ENCODE measurements at regions not wholly inside any gene's neighbourhood (a gene's known extent, or its start where the extent isn't known, plus 50 kb on each side); places are given as distances from the start of the nearest gene placed in this dataset.
"Not testable (repeated sequence)": the region's sequence is repeated elsewhere in the genome, so short reads cannot be mapped to it uniquely, and the experiment has no call there.

DNA sequence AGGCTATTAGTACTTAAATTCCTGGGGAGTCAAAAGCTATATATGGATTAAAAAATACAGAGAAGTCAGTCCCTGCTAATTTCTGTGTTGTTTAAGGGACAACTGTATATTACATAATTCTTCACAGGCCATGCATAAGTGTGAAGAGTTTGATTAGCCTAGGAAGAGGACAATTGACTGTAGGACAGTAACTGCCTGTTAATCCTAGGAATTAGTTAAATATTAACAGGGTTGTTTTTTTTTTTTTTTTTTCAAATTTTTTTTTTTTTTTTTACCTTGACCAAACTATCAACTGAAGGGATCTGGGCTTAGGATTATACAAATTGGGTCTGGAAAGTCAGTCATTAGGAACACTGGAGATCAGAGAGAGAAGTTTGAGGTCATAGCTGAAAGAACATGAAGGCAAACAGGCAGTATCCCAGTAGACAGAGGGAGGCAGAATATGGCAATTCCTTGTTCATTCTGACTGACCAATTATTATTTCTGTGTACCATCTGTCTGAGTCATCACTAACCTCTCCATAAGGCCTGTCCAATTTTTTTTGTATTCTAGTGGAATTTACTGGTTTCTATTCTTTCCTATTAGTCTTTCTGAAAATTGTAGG is 1139.2 kb downstream of the SORCS1 start:
- H3K36me3 ChIP-seq (ENCODE audit: insufficient read depth, insufficient read length, low read length) = no peaks in the 10 kb centered on the region
- DNase-seq (ENCODE audit: low read depth, low spot score) = no peak
- no peaks in the 10 kb centered on the region for H3K4me1 ChIP-seq (ENCODE audit: insufficient read depth, insufficient read length)
- TF ChIP-seq YY1 (IDR thresholded peaks at IDR 0.05; ENCODE audit: insufficient read depth, insufficient read length) (no peak), ZNF274 (IDR thresholded peaks at IDR 0.05; ENCODE audit: low read depth, low read length) (no peak), SUZ12 (IDR thresholded peaks at IDR 0.05; ENCODE audit: extremely low read depth, insufficient read depth, insufficient read length) (no peak)
- H3K9ac ChIP-seq (ENCODE audit: insufficient read length, low read depth) = no peak overlapping the region
- no peaks in the 10 kb centered on the region; the same call in 1 of the 2 replicates for H3K9me3 ChIP-seq (ENCODE audit: insufficient read depth, low read length)
- no peaks in the 10 kb centered on the region for H3K27me3 ChIP-seq (ENCODE audit: insufficient read depth, insufficient read length)
- no peak overlapping the region for H3K4me3 ChIP-seq (ENCODE audit: insufficient read length, low read depth)

DNA sequence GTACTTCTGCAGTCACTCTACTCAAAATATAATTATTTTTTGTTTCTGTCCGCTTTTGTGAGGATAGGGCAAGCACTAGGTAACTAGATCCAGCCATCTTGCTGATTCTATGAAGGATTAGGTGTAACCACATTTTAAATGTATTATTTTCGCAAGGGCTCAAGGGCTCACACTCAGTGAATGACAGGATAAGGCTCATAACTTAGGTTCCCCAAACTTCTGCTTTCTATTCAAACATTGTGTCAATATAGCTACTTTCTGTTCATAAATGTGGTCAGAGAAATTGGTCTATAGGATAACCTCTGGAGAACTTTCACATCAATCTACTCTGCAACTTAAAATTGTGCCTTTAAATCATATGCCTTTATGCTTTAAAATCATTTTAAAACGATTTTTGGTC is 1141.2 kb downstream of the SORCS1 start:
- TF ChIP-seq ZNF274 (IDR thresholded peaks at IDR 0.05; ENCODE audit: low read depth, low read length) (no peak), SUZ12 (IDR thresholded peaks at IDR 0.05; ENCODE audit: extremely low read depth, insufficient read depth, insufficient read length) (no peak), YY1 (IDR thresholded peaks at IDR 0.05; ENCODE audit: insufficient read depth, insufficient read length) (no peak)
- Histone ChIP-seq H3K4me1 (ENCODE audit: insufficient read depth, insufficient read length) (no peaks in the 10 kb centered on the region), H3K9ac (ENCODE audit: insufficient read length, low read depth) (no peak overlapping the region), H3K9me3 (ENCODE audit: insufficient read depth, low read length) (no peaks in the 10 kb centered on the region; the same call in 1 of the 2 replicates), H3K4me3 (ENCODE audit: insufficient read length, low read depth) (no peak overlapping the region), H3K27me3 (ENCODE audit: insufficient read depth, insufficient read length) (no peaks in the 10 kb centered on the region), H3K36me3 (ENCODE audit: insufficient read depth, insufficient read length, low read length) (no peaks in the 10 kb centered on the region)
- DNase-seq (ENCODE audit: low read depth, low spot score) = no peak

DNA sequence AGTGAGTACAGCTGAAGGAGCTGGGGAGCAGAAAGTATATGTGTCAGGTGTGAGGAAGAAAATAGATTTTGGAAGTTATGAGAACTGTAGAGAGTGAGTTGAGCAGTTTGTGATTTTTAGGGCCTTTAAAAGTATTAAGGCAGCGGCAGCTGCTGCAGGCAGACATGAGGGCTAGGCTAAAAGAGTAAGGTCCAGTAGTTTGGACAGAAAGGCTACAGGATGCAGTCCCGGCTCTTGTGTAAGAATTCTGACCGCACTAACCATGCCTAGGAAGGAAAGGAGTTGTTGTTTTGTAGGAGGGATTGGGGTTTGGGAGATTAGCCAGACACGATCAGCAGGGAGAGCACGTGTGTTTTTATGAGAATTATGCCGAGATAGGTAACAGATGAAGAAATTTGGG is 1144.9 kb downstream of the SORCS1 start:
- DNase-seq (ENCODE audit: low read depth, low spot score); H3K36me3 ChIP-seq (ENCODE audit: insufficient read depth, insufficient read length, low read length); H3K9ac ChIP-seq (ENCODE audit: insufficient read length, low read depth); H3K4me1 ChIP-seq (ENCODE audit: insufficient read depth, insufficient read length); H3K27me3 ChIP-seq (ENCODE audit: insufficient read depth, insufficient read length); H3K4me3 ChIP-seq (ENCODE audit: insufficient read length, low read depth): not testable (repeated sequence)
- H3K9me3 ChIP-seq (ENCODE audit: insufficient read depth, low read length) = peaks cover 15% of the 10 kb centered on the region; the same call in 1 of the 2 replicates

DNA sequence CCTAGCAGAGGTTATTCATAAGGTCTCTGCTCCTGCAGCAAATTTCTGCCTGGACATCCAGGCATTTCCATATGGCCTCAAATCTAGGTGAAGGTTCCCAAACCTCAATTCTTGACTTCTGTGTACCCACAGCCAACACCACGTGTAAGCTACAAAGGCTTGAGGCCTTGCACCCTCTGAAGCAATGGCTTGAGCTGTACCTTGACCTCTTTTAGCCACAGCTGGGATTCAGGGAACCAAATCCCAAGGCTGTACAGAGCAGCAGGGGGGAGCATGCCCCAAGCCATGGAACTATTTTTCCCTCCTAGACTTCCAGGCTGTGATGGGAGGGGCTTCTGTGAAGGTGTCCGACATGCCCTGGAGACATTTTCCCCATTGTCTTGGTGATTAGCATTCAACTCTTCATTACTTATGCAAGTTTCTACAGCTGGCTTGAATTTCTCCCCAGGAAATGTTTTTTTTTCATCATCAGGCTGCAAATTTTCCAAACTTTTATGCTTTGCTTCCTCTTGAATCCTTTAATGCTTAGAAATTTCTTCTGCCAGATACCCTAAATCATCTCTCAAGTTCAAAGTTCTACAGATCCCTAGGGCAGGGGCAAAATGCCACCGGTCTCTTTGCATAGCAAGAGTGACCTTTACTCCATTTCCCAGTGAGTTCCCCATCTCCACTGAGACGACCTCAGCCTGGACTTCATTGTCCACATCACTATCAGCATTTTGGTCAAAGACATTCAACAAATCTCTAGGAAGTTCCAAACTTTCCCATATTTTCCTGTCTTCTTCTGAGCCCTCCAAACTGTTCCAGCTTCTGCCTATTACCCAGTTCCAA is 1148.9 kb downstream of the SORCS1 start:
- H3K4me3 ChIP-seq (ENCODE audit: insufficient read length, low read depth) = not testable (repeated sequence)

DNA sequence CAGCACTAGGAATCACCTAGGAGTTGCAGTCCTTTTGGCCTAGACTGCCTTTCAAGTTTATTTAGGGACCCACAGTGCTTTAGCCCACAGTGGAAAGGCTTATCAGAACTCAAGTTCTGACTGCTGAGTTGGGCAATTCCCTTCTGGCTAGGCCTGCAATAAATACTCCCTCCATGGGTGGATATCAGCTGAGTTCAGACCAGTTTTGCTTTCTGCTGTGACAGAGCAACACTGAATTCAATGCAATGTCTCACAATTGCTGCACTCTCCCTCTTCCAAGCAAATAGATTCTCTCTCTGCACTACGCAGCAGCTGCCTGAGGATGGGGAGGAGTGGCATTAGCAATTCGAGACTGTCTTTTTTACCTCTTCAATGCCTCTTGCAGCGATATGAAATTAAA is 1153.3 kb downstream of the SORCS1 start:
- DNase-seq (ENCODE audit: low read depth, low spot score) = no peak
- H3K27me3 ChIP-seq (ENCODE audit: insufficient read depth, insufficient read length) = no peaks in the 10 kb centered on the region
- peaks cover 17% of the 10 kb centered on the region; the same call in 1 of the 2 replicates for H3K9me3 ChIP-seq (ENCODE audit: insufficient read depth, low read length)
- no peak overlapping the region for H3K4me3 ChIP-seq (ENCODE audit: insufficient read length, low read depth)
- no peak overlapping the region for H3K9ac ChIP-seq (ENCODE audit: insufficient read length, low read depth)
- H3K36me3 ChIP-seq (ENCODE audit: insufficient read depth, insufficient read length, low read length) = no peaks in the 10 kb centered on the region
- TF ChIP-seq ZNF274 (IDR thresholded peaks at IDR 0.05; ENCODE audit: low read depth, low read length) (no peak), YY1 (IDR thresholded peaks at IDR 0.05; ENCODE audit: insufficient read depth, insufficient read length) (no peak), SUZ12 (IDR thresholded peaks at IDR 0.05; ENCODE audit: extremely low read depth, insufficient read depth, insufficient read length) (no peak)
- no peaks in the 10 kb centered on the region for H3K4me1 ChIP-seq (ENCODE audit: insufficient read depth, insufficient read length)

More for the DNA sequence above, 1148.9 kb downstream of the SORCS1 start:
- peak; percentile 46 for DNase-seq (ENCODE audit: low read depth, low spot score)
- not testable (repeated sequence) for H3K4me1 ChIP-seq (ENCODE audit: insufficient read depth, insufficient read length); H3K9ac ChIP-seq (ENCODE audit: insufficient read length, low read depth); H3K27me3 ChIP-seq (ENCODE audit: insufficient read depth, insufficient read length); H3K36me3 ChIP-seq (ENCODE audit: insufficient read depth, insufficient read length, low read length)
- H3K9me3 ChIP-seq (ENCODE audit: insufficient read depth, low read length) = peaks cover 21% of the 10 kb centered on the region; the same call in 1 of the 2 replicates

DNA sequence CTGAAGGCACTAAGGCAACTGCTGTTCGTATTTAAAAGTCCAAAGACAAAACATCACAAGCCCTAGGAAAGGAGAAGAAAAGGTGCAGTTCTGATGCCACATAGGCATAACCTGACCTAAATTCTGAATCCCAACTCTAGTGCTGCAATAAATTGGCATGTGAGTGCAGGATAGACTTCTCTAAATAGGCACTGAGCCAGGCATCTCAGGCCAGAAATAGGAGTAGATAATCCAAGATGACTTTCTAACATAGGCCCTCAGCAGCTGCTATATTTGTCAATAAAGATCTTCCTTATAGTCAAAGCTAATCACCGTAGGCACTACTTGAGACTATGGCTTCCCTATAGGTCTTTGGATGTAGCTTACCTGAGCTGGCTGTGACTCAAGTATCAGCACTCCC is 1163.8 kb downstream of the SORCS1 start:
- DNase-seq (ENCODE audit: low read depth, low spot score) = no peak
- Histone ChIP-seq H3K27me3 (ENCODE audit: insufficient read depth, insufficient read length) (no peaks in the 10 kb centered on the region), H3K4me1 (ENCODE audit: insufficient read depth, insufficient read length) (no peaks in the 10 kb centered on the region), H3K9ac (ENCODE audit: insufficient read length, low read depth) (no peak overlapping the region), H3K9me3 (ENCODE audit: insufficient read depth, low read length) (no peaks in the 10 kb centered on the region), H3K36me3 (ENCODE audit: insufficient read depth, insufficient read length, low read length) (no peaks in the 10 kb centered on the region), H3K4me3 (ENCODE audit: insufficient read length, low read depth) (no peak overlapping the region)
- TF ChIP-seq ZNF274 (IDR thresholded peaks at IDR 0.05; ENCODE audit: low read depth, low read length) = no peak
- TF ChIP-seq SUZ12 (IDR thresholded peaks at IDR 0.05; ENCODE audit: extremely low read depth, insufficient read depth, insufficient read length) = no peak
- TF ChIP-seq YY1 (IDR thresholded peaks at IDR 0.05; ENCODE audit: insufficient read depth, insufficient read length) = no peak

DNA sequence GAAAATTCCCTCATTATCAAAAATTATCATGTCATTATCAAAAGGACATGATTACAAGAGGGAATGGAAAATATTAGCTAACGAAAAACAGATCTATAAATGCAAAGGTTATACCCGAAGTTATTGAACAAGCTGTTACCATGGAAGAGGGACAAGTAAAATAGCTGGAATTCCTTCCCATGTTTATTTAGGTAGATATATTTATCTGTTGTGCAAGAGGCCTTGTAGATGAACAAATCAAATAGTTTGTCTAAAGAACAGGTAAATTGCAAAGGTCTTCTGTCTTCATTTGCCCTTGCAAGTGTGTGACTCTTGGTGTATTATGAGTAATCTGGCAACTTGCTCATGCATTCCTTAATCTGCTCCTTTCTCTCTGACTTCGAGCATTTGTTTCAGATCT is 1170.9 kb downstream of the SORCS1 start:
- no peaks in the 10 kb centered on the region for H3K36me3 ChIP-seq (ENCODE audit: insufficient read depth, insufficient read length, low read length)
- DNase-seq (ENCODE audit: low read depth, low spot score) = no peak
- H3K9me3 ChIP-seq (ENCODE audit: insufficient read depth, low read length) = no peaks in the 10 kb centered on the region
- no peaks in the 10 kb centered on the region for H3K4me1 ChIP-seq (ENCODE audit: insufficient read depth, insufficient read length)
- no peaks in the 10 kb centered on the region for H3K27me3 ChIP-seq (ENCODE audit: insufficient read depth, insufficient read length)
- H3K4me3 ChIP-seq (ENCODE audit: insufficient read length, low read depth) = no peak overlapping the region
- TF ChIP-seq ZNF274 (IDR thresholded peaks at IDR 0.05; ENCODE audit: low read depth, low read length) = no peak
- TF ChIP-seq YY1 (IDR thresholded peaks at IDR 0.05; ENCODE audit: insufficient read depth, insufficient read length) = no peak
- TF ChIP-seq SUZ12 (IDR thresholded peaks at IDR 0.05; ENCODE audit: extremely low read depth, insufficient read depth, insufficient read length) = no peak
- no peak overlapping the region for H3K9ac ChIP-seq (ENCODE audit: insufficient read length, low read depth)

Measured in NT2/D1 (cell line).